Trophoblast cell (in vitro differentiated cells and primary cell): ENCODE measurements at regions not wholly inside any gene's neighbourhood (a gene's known extent, or its start where the extent isn't known, plus 50 kb on each side); places are given as distances from the start of the nearest gene placed in this dataset.
A peak's percentile ranks its signal among the peaks of the same experiment; 100 is the strongest.

Source experiments
- DNase-seq, 2 donors: peaks; one replicate each; pipeline ENCODE4 v3.0.0-alpha.2; 2016
- H2AFZ ChIP-seq: 2 replicates; pipeline ENCODE4 v1.6.1; 2013; ENCODE audit warnings: low read length, moderate library complexity, mild to moderate bottlenecking; ENCODE audit not compliant: insufficient read depth, poor library complexity
- H2AK5ac ChIP-seq: 2 replicates; pipeline ENCODE4 v1.6.1; 2013; ENCODE audit warnings: mild to moderate bottlenecking, low read length
- H2BK120ac ChIP-seq: 2 replicates; pipeline ENCODE4 v1.6.1; 2013; ENCODE audit warnings: low read length, mild to moderate bottlenecking, moderate library complexity; ENCODE audit not compliant: insufficient read depth, poor library complexity
- H2BK12ac ChIP-seq: 2 replicates; pipeline ENCODE4 v1.6.1; 2013; ENCODE audit warnings: mild to moderate bottlenecking, low read length, moderate library complexity
- H2BK5ac ChIP-seq: 2 replicates; pipeline ENCODE4 v1.6.1; 2013; ENCODE audit warnings: low read length, low read depth, moderate library complexity, mild to moderate bottlenecking; ENCODE audit not compliant: poor library complexity
- H3K14ac ChIP-seq: 2 replicates; pipeline ENCODE4 v1.6.1; 2013; ENCODE audit warnings: mild to moderate bottlenecking, low read length
- H3K18ac ChIP-seq: 2 replicates; pipeline ENCODE4 v1.6.1; 2013; ENCODE audit warnings: mild to moderate bottlenecking, low read length
- H3K23ac ChIP-seq: 2 replicates; pipeline ENCODE4 v1.6.1; 2013; ENCODE audit warnings: low read length
- H3K27ac ChIP-seq: 2 replicates; pipeline ENCODE4 v1.5.1; 2013; ENCODE audit warnings: low read depth, mild to moderate bottlenecking, inconsistent platforms, low read length, moderate library complexity
- H3K27me3 ChIP-seq: 2 replicates; pipeline ENCODE4 v1.6.1; 2013; ENCODE audit warnings: inconsistent platforms, mild to moderate bottlenecking, low read length, moderate library complexity; ENCODE audit not compliant: insufficient read depth
- H3K36me3 ChIP-seq, 2 experiments: 1 replicate in 1 of 2; 2 replicates in 1 of 2; pipeline ENCODE4 v1.6.1; 2013; ENCODE audit warnings: low read length in 2 of 2, mild to moderate bottlenecking in 2 of 2, moderate library complexity in 1 of 2; ENCODE audit not compliant: insufficient read depth in 2 of 2, control insufficient read depth in 1 of 2
- H3K4ac ChIP-seq: 2 replicates; pipeline ENCODE4 v1.6.1; 2013; ENCODE audit warnings: low read depth, mild to moderate bottlenecking, low read length, moderate library complexity
- H3K4me1 ChIP-seq, 2 experiments: 1 replicate in 1 of 2; 2 replicates in 1 of 2; pipeline ENCODE4 v1.6.1; 2013; ENCODE audit warnings: low read length in 2 of 2, mild to moderate bottlenecking in 2 of 2, moderate library complexity in 1 of 2; ENCODE audit not compliant: insufficient read depth in 2 of 2, control insufficient read depth in 1 of 2
- H3K4me2 ChIP-seq: 2 replicates; pipeline ENCODE4 v1.6.1; 2013; ENCODE audit warnings: inconsistent platforms, mild to moderate bottlenecking, low read length, moderate library complexity
- H3K4me3 ChIP-seq: 2 replicates; pipeline ENCODE4 v1.5.1; 2013; ENCODE audit warnings: mild to moderate bottlenecking, low read depth, low read length, inconsistent platforms
- H3K79me1 ChIP-seq: one replicate; pipeline ENCODE4 v1.6.1; 2013; ENCODE audit warnings: low read length
- H3K79me2 ChIP-seq: 2 replicates; pipeline ENCODE4 v1.6.1; 2013; ENCODE audit warnings: low read length, mild to moderate bottlenecking; ENCODE audit not compliant: control insufficient read depth, insufficient read depth, poor library complexity
- H3K9ac ChIP-seq: 2 replicates; pipeline ENCODE4 v1.6.1; 2013; ENCODE audit warnings: mild to moderate bottlenecking, low read length
- H3K9me3 ChIP-seq: 2 replicates; pipeline ENCODE4 v1.6.1; 2013; ENCODE audit warnings: low read depth, mild to moderate bottlenecking, control low read depth, inconsistent platforms, low read length; ENCODE audit not compliant: insufficient read depth
- H4K12ac ChIP-seq: 2 replicates; pipeline ENCODE4 v1.6.1; 2013; ENCODE audit warnings: low read depth, mild to moderate bottlenecking, low read length, moderate library complexity
- H4K8ac ChIP-seq: 2 replicates; pipeline ENCODE4 v1.6.1; 2013; ENCODE audit warnings: low read depth, mild to moderate bottlenecking, low read length, moderate library complexity
- H4K91ac ChIP-seq: one replicate; pipeline ENCODE4 v1.6.1; 2013; ENCODE audit warnings: low read depth, mild to moderate bottlenecking, low read length, moderate library complexity
- WGBS: extraction: QIAGEN DNeasy Blood & Tissue Kit; methylation state at CpG from one replicate; pipeline ENCODE4 v1.1.7; 2013; ENCODE audit warnings: missing lambda C conversion rate; ENCODE audit not compliant: insufficient read length, insufficient coverage; ENCODE audit errors: extremely low coverage; 5-methylcytosine and 5-hydroxymethylcytosine counted together

DNA sequence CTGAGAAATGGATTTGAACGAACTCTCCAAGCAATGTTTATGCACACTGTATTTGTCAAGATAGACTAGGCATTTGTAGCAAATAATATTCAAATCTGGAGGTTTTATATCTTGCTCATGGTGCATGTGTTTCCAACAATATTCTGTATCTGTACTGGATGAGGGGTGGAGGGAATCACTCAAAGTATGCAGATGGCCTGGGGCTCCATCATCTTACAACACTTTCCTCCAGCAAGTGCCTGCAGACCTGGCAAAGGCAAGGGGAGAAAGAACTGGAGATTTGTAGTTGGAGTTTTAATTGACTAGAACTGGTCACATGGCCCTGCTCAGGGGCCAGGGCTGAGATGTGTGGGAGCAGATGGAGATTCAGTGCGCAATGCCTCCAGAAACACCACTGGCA lies 309.0 kb downstream of the PLK2 start:
- Histone ChIP-seq H3K18ac (no peak overlapping the region), H3K27me3 (no peaks in the 10 kb centered on the region), H3K79me2 (no peaks in the 10 kb centered on the region), H4K91ac (no peak overlapping the region), H3K79me1 (peaks cover 3% of the 10 kb centered on the region), H4K12ac (no peak overlapping the region), H3K4me3 (no peak overlapping the region), H3K14ac (no peak overlapping the region), H3K23ac (no peak overlapping the region), H3K9me3 (no peaks in the 10 kb centered on the region), H2BK5ac (no peak overlapping the region), H3K4ac (no peak overlapping the region), H4K8ac (no peak overlapping the region), H3K4me1 (no peaks in the 10 kb centered on the region), H3K36me3 (no peaks in the 10 kb centered on the region), H2AFZ (no peak overlapping the region), H3K9ac (no peak overlapping the region), H3K4me2 (no peak overlapping the region), H3K27ac (no peak overlapping the region), H2BK12ac (no peak overlapping the region), H2AK5ac (no peak overlapping the region), H2BK120ac (no peak overlapping the region)
- DNase-seq: peak; percentile 63 to 82
- WGBS: no CpG with 5 or more reads among the region's 2 CpGs

DNA sequence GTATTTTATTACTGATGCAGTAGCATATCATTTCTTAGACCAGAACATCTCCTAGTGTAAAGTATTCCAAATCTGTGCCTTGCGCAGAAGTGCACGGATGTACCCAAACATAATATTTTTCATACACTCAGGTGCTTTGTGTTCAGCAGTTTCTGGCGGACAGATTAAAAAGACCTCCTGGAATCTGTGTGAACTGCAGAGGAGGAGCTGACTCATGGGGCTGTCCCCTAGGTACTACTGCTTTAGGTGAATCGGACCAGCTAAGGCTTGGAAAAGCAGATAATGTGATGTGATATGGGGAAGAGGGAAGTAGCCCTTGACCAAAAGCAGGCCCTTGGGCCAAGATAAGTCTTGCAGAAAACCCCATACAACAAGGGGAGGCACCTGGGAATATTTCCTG lies 310.1 kb downstream of the PLK2 start:
- no peaks in the 10 kb centered on the region for H3K4me1 ChIP-seq
- H4K12ac ChIP-seq: no peak overlapping the region
- no peaks in the 10 kb centered on the region for H3K79me2 ChIP-seq
- H3K18ac ChIP-seq: no peak overlapping the region
- H2BK120ac ChIP-seq: no peak overlapping the region
- H3K27me3 ChIP-seq: no peaks in the 10 kb centered on the region
- no peaks in the 10 kb centered on the region for H3K36me3 ChIP-seq
- no peak overlapping the region for H2BK5ac ChIP-seq
- no peak overlapping the region for H2AFZ ChIP-seq
- H3K4ac ChIP-seq: no peak overlapping the region
- H4K91ac ChIP-seq: no peak overlapping the region
- peak in 1 of 2 donors; percentile 42 for DNase-seq
- no peak overlapping the region for H2AK5ac ChIP-seq
- WGBS: no CpG with 5 or more reads among the region's 4 CpGs
- no peaks in the 10 kb centered on the region for H3K9me3 ChIP-seq
- H3K4me3 ChIP-seq: no peak overlapping the region
- no peak overlapping the region for H2BK12ac ChIP-seq
- no peak overlapping the region for H3K4me2 ChIP-seq
- no peak overlapping the region for H4K8ac ChIP-seq
- no peak overlapping the region for H3K23ac ChIP-seq
- H3K79me1 ChIP-seq: peaks cover 3% of the 10 kb centered on the region
- H3K9ac ChIP-seq: no peak overlapping the region
- no peak overlapping the region for H3K27ac ChIP-seq
- H3K14ac ChIP-seq: no peak overlapping the region

DNA sequence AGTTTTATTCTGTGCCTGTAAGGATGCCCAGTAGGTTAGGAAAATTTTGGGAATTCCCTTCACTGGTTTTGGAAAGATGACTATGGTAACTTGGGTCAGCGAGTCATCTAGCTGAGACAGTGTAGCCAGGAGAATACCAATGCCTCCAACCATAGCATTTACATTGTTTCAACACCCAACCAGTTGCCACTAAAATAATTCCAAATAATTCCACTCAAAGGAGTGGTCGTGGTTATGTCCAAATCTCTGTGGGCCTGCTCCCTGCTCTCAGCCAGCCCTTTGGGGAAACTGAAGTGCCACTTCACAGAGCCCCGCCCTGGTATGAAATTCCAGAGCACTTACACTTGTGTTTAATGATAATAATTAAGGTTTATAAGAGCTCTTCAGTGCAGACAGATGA lies 310.5 kb downstream of the PLK2 start:
- Histone ChIP-seq H3K36me3 (no peaks in the 10 kb centered on the region), H2BK120ac (no peak overlapping the region), H2AK5ac (no peak overlapping the region), H3K4me2 (no peak overlapping the region), H3K9me3 (no peaks in the 10 kb centered on the region), H3K18ac (no peak overlapping the region), H4K91ac (no peak overlapping the region), H3K79me2 (no peaks in the 10 kb centered on the region), H3K4ac (no peak overlapping the region), H2AFZ (no peak overlapping the region), H3K27me3 (no peaks in the 10 kb centered on the region), H3K4me3 (no peak overlapping the region), H3K23ac (no peak overlapping the region), H3K14ac (no peak overlapping the region), H4K12ac (no peak overlapping the region), H2BK12ac (no peak overlapping the region), H4K8ac (no peak overlapping the region), H2BK5ac (no peak overlapping the region), H3K4me1 (no peaks in the 10 kb centered on the region), H3K79me1 (peaks cover 3% of the 10 kb centered on the region), H3K27ac (no peak overlapping the region), H3K9ac (no peak overlapping the region)
- WGBS: no CpG with 5 or more reads among the region's 3 CpGs
- DNase-seq: no peak

GRCh38 chr5:58148254-58148775 lies 311.6 kb downstream of the PLK2 start:
- Histone ChIP-seq H3K23ac (no peak overlapping the region), H3K18ac (no peak overlapping the region), H3K14ac (no peak overlapping the region), H3K36me3 (no peaks in the 10 kb centered on the region), H4K91ac (no peak overlapping the region), H4K12ac (no peak overlapping the region), H3K4me3 (no peak overlapping the region), H3K27me3 (no peaks in the 10 kb centered on the region), H3K9me3 (no peaks in the 10 kb centered on the region), H2AFZ (no peak overlapping the region), H2BK12ac (no peak overlapping the region), H3K79me2 (no peaks in the 10 kb centered on the region), H3K4me2 (no peak overlapping the region), H2BK120ac (no peak overlapping the region), H3K79me1 (peaks cover 3% of the 10 kb centered on the region), H3K27ac (no peak overlapping the region), H2BK5ac (no peak overlapping the region), H4K8ac (no peak overlapping the region), H2AK5ac (no peak overlapping the region), H3K4ac (no peak overlapping the region), H3K4me1 (no peaks in the 10 kb centered on the region), H3K9ac (no peak overlapping the region)
- DNase-seq: no peak
